Suprapubic skin (tissue), 3 donors: ENCODE measurements at regions not wholly inside any gene's neighbourhood (a gene's known extent, or its start where the extent isn't known, plus 50 kb on each side); places are given as distances from the start of the nearest gene placed in this dataset.

Experiments
- EP300 ChIP-seq: sonication (generic); formaldehyde crosslinking; IDR thresholded peaks from one replicate; pipeline ENCODE4 v1.6.1; 2017; ENCODE audit warnings: antibody characterized with exemption
- POLR2A ChIP-seq, 2 donors: fragments of 450-650 bp; IDR thresholded peaks; one replicate each; pipeline ENCODE4 v1.6.1; 2017; ENCODE audit warnings: antibody characterized with exemption in 2 of 2, mild to moderate bottlenecking in 2 of 2, moderate library complexity in 2 of 2
- TF ChIP-seq, protein P1 (sequence below), 2 donors: fragments of 200-600 bp in 1 of 2; fragments of 450-650 bp in 1 of 2; sonication (generic) in 1 of 2; IDR thresholded peaks; one replicate each; pipeline ENCODE4 v1.5.1; 2016 to 2019; ENCODE audit warnings: antibody characterized with exemption in 2 of 2, mild to moderate bottlenecking in 1 of 2, moderate library complexity in 1 of 2

DNA sequence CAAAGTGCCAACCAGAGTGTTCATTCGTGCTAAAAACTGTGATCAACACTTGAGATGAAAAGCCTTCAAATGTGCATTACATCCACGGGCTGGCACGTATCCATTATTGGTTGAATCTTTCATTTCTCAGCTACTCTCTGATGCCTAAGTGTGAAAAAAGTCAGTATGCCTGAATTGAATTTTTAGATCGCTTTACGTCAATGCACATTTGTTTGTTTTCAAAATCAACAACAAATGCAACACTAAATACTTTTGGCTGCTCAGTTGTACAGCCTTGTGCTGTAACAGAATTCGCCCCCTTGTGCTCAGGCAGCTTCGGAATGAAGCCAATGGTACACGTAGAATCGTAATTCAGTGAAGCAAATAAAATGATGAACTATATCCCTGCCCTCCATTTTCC is 446.5 kb upstream of the NRP1 start:
- TF ChIP-seq, protein P1, sequence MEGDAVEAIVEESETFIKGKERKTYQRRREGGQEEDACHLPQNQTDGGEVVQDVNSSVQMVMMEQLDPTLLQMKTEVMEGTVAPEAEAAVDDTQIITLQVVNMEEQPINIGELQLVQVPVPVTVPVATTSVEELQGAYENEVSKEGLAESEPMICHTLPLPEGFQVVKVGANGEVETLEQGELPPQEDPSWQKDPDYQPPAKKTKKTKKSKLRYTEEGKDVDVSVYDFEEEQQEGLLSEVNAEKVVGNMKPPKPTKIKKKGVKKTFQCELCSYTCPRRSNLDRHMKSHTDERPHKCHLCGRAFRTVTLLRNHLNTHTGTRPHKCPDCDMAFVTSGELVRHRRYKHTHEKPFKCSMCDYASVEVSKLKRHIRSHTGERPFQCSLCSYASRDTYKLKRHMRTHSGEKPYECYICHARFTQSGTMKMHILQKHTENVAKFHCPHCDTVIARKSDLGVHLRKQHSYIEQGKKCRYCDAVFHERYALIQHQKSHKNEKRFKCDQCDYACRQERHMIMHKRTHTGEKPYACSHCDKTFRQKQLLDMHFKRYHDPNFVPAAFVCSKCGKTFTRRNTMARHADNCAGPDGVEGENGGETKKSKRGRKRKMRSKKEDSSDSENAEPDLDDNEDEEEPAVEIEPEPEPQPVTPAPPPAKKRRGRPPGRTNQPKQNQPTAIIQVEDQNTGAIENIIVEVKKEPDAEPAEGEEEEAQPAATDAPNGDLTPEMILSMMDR (IDR thresholded peaks at IDR 0.05): no peak
- TF ChIP-seq POLR2A (IDR thresholded peaks at IDR 0.05) (no peak), EP300 (no peak)
